HG03558 (cell line): ENCODE measurements at regions not wholly inside any gene's neighbourhood (a gene's known extent, or its start where the extent isn't known, plus 50 kb on each side); places are given as distances from the start of the nearest gene placed in this dataset.

ENCODE experiments used
- ATAC-seq: cut with Tn5 transposase; IDR thresholded peaks from one replicate; pipeline ENCODE4 v1.9.1; 2021; ENCODE audit warnings: moderate number of reproducible peaks; ENCODE audit not compliant: unreplicated experiment; ENCODE audit errors: extremely low read depth

DNA sequence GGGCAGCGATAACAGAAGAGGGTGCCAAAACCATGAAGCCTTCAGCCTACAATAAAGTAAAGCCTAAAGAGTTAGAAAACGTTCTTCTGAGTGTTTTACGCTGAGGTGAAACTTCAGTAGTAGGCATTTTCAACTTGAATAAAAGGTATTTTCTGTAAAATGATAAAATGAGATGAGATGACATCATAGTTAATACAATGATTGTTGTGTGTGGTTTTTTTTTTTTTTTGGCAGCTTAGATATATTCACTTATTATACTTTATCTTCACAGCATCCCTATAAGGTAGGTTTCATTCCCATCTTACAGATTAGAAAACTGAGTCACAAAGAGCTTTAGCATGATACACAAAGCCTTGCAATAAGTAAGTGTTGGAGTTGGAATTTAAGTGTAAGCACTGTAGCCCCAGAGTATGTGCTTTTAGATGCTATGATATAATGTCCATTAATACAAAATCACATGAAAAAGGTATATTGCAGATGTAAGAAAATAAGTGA is 291.9 kb upstream of the GRM7 start:
- ATAC-seq, result no peak

DNA sequence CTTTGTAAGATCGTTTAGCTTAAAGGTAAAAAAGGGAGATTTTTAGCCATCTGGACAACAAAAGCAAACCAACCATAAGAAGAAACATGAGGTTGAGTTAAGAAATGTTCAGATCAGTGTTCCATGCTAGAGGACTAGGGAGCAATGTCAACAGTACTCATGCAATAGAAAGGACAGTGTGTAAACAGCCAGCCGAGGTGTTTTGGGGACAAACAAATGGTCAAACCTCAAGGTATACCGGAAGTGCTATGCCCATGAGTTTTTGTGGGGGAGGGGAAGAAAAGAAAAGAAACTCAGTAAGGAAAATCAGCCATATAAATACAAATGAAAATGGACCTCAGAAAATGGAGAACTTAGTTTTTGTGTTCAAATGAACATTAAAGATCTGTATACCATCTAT is 289.5 kb upstream of the GRM7 start:
- ATAC-seq, result no peak

DNA sequence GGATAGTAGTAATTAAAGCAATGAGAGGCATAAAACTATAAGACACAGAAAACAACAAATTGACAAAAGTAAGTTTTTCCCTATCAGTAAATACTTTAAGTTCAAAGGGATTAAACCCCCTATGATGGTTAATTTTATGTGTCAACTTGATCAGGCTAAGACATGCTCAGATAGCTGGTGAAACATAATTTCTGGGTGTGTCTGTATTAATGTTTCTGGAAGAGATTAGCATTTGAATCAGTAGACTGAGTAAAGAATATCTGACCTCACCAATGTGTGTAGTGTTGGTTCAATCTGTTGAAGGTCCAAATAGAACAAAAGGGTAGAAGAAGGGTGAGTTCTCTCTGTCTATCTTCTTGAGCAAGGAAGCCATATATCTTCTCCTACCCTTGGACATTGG is 283.3 kb upstream of the GRM7 start:
- ATAC-seq, result no peak

DNA sequence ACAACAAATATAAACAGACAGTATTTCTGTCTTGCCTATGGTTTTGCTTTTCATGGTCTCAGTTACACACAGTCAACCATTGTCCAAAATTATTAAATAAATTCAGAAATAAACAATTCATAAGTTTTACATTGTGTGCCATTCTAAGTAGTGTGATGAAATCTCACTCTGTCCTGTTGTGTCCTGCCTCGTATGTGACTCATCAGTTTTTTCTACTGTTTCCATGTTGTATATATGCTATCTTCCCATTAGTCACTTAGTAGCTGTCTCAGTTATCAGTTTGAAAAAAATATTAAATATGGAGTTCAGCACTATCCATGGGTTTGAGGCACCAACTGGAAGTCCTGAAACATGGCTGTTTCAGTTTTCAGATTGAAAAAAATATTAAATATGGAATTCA is 282.4 kb upstream of the GRM7 start:
- ATAC-seq, result no peak

DNA sequence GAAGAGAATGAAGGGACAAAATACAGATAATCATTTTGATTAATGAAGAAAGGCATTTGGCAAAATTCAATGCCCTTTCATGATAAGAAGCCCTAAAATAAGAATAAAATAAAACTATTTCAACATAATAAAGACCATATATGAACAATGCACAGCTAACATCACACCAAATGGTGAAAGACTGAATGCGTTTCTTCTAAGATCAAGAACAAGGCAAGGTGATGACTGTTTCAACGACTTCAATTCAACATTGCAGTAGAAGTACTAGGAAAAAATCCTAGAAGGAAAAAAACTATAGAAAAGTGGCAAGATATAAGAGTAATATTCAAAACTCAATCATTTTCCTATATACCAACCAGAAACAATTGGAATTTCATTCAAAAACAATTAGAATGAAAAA is 280.1 kb upstream of the GRM7 start:
- no peak for ATAC-seq

DNA sequence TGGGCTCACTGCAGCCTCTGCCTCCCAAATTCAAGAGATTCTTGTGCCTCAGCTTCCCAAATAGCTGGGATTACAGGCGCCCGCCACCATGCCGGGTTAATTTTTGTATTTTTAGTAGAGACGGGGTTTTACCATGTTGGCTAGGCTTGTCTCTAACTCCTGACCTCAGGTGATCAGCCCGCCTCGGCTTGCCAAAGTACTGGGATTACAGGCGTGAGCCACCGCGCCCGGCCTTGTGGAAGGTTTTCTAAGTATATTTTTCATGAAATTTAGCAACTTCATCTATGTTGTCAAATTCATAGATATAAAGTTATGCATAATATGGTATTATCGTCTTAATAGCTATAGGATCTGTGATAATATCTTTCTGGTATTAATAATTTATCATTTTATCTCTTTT is 275.6 kb upstream of the GRM7 start:
- ATAC-seq, result no peak

DNA sequence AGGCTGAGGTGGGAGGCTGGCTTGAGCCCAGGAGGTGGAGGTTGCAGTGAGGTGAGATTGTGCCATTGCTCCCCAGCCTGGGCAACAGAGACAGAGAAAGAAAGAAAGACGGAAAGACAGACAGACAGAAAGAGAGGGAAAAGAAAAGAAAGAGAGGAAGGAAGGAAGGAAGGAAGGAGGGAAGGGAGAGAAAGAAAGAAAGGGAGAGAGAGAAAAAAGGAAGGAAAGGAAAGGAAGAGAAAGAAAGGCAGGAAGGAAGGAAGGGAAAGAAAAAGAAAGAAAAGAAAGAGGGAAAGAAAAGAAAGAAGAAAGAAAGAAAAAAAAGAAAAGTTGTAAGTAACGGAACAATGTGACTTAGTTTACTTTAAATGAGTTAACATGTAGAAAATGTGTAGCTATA is 260.7 kb upstream of the GRM7 start:
- no peak for ATAC-seq

DNA sequence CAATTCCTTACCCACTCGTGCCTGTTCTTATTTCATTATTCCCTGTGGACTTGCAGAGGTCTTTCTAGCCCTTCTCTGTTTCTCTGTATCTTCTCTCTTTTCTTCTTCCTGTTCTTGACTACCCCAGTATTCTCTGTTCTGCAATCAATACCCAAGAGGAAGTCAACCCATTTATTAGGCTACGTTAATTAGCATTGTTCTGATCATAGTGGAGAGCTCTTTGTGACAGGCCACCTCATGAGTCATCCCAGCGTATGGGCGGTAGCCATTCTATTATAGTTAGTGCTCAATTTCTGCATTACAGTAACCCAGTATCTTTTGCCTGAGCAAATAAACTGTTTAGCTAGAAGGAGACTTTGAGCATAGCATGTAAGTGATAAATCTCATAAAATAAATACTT is 259.5 kb upstream of the GRM7 start:
- no peak for ATAC-seq

DNA sequence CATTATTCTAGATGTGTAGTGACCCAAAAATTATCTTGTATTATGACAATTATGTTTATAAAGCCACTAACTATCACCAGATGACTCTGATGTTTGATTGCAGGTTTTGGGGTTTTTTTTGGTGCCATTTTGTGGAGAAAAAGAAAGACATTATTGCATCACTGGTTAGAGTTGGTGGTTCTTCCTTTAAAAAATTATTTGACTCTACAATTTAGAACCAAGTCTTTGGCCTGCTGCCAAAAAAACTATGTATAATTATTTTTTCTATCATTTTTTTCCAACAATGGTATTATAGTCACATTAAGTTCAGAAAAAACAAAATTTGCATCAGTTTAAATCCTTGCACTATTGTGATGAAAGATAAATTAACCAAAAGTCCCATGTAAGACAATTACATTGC is 258.6 kb upstream of the GRM7 start:
- no peak for ATAC-seq

DNA sequence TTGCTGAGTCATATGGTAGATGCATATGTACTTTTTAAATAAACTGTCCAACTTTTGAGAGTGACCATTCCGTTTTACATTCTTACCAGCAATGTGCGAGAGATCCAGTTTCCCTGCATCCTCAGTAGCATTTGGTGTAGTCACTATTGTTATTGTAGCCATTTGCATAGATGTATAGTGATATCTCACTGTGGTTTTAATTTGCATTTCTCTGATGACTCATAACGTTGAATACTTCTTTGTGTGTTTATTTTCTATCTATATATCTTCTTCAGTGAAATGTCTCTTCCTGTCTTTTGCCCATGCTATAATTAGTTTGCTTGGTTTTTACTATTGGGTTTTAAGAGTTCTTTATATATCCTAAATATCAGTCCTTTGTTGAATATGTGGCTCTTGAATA is 255.7 kb upstream of the GRM7 start:
- no peak for ATAC-seq

DNA sequence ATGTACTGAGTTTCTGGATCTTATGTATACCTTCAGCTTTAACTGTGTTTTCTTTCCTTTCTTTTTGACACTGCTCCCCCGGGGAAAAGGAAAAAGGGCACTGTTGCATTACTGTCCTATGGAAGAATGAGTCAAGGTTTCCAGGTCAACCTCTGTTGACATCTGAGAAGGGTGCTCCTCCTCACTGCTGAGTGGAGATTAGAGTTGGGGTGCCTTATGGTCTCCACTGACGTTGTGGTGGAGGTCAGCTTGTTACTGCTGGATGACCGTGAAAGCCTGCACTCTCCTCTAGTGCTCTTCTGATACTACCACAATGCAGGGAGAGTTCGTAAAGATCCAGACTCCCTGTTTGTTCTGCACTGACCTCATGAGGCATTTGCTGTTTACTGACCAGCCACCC is 252.1 kb upstream of the GRM7 start:
- ATAC-seq, result no peak

DNA sequence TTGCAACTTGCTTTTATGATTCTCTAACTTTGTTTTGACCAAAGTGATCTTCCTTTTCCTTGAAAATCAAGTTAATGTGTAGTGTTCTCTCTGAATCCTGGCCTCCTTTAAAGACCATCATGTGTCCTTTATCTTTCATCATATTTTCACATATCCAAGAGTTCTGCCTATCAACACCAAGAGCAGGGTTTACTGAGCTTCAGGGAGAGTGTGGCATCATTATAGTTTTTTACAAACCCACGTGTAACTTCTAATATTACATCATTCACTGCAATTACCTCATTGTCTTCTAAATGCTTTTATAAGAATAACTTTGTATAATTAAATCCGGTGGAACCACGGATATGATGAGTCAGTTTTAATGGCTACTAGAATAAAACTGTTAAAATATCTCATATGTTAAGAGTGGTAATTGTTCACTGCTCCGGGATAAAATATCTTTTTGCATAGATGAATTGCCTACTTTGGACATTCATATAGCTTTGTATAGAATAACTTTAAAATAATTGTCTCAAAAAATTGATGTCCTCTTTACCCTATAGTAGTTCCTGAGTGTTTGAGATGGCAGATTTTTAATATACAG is 248.8 kb upstream of the GRM7 start:
- no peak for ATAC-seq

DNA sequence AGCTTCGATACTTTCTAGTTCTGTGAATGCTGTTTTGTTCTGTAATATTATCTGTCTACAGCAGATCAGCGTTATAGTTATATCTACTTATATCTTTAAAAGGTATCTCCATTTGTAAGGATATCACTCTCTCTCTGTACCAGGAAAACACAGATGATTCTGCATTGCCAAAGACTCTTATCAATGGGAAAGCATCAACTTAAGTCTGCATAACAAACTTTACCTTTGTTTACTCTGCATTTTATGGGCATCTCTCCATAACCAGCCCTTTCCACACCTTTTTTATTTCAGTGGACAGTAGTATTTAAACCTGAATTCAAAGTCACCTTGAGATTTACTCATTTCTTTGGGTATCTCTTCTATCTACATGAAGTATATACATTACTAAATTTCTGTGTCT is 238.7 kb upstream of the GRM7 start:
- no peak for ATAC-seq

DNA sequence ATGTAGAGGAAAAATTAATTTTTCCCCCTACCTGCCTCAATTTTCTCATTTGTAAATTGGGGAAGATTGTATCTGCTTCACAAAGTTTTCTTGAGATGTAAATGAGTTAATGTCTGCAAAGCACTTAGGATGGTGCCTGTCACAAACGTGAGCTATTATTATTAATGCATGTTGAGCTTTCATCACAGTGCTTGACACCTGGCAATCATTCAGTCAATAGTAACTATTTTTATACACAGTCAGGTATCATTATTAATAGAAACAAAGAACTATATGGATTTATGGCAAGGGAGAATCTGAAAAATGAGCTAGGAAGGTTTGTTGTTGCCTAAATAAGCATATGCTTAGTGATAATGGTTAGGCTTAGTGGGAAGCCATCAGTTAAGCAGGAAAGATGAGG is 238.2 kb upstream of the GRM7 start:
- no peak for ATAC-seq

DNA sequence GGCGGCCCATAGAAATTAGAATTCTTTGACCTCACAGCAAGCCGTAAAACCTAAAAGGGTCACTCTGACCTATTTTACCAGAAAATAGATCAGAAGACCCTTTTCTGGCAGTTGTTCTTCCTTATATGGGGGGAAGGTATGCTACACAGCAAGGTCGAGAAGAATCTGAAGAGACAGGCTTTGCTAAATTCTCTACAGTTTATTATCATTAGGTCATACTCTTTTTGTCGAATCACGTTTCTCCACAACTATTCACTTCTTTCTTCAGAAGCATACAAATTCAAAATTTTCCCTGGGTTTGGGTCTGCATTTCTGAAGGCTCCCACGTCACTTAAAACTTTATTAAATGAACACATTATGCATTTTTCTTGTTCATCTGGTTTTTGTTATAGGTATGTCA is 229.5 kb upstream of the GRM7 start:
- no peak for ATAC-seq

DNA sequence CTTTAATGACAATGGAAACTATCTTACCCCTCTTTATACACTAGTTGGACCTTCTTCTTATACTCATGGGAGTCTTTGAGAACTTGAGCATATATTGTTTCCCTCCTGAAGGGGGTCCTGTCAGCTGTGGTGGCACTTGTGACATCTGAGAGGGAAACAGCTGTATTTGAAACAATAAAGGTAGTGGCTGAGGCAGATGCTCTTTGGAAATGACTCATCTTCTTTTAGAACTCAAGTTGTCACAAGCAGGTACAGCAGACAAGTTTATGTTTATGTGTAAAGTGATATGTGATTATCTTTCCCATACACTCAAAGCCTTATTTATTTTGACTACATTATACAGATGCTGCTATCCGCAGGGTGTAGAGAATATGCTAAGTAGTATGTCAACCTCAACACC is 220.0 kb upstream of the GRM7 start:
- no peak for ATAC-seq

DNA sequence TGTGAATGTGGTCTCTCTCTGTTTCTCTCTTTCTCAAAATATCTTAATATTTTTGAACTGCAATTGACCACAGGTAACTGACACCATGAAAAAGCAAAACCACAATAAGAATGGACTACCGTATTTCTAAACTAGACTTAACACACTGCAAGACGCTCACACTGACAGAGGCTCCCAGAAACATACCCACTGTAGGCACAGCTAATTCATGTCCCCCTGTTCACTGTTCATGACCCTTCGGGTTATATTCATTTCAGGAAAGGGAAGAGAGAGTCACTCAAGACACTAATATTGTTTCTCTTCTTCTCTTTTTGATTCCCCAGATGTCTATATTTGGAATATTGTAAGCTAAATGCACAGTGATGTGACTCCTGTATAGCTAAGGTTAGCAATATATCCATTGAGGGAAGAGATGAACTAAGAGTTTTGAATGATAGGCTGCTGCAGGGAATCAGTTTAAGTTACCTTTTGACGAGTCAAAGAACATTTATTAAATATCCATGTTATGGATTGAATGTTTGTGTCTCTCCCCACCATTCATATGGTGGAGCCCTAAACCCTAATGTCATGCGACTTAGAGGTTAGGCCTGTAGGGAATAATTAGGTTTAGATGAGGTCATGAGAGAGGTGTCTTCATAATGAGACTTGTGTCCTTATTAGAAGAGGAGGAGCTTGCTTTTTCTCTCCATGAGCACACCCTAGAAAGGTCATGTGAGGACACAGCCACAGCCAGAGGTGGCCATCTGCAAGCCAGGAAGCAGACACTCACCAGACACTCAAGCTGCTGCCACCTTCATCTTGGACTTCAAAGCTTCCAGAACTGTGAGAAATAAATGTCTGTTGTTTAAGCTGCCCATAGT is 216.6 kb upstream of the GRM7 start:
- ATAC-seq, result no peak

DNA sequence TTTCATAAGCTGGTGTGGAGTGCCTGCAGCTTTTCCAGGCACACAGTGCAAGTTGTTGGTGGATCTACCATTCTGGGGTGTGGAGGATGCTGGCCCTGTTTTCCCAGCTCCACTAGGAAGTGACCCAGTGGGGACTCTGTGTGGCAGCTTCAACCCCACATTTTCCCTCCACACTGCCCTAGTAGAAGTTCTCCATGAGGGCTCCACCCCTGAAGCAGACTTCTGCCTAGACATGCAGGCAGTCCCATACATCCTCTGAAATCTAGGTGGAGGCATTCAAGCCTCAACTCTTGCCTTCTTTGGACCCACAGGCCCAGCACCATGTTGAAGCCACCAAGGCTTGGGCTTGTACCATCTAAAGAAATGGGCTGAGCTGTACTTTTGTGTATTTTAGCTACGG is 206.2 kb upstream of the GRM7 start:
- ATAC-seq, result no peak

DNA sequence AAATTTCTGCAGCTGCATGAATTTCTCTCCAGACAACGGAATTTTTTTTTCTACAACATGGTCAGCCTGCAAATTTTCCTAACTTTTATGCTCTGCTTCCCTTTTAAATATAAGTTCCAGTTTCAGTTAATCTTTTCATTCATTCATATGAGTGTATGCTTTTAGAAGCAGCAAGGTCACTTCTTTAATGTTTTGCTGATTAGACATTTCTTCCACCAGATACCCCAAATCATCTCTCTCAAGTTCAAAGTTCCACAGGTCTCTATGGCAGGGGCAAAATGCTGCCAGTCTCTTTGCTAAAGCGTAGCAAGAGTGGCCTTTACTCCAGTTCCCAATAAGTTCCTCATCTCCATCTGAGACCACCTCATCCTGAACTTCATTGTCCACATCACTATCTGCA is 205.6 kb upstream of the GRM7 start:
- no peak for ATAC-seq

DNA sequence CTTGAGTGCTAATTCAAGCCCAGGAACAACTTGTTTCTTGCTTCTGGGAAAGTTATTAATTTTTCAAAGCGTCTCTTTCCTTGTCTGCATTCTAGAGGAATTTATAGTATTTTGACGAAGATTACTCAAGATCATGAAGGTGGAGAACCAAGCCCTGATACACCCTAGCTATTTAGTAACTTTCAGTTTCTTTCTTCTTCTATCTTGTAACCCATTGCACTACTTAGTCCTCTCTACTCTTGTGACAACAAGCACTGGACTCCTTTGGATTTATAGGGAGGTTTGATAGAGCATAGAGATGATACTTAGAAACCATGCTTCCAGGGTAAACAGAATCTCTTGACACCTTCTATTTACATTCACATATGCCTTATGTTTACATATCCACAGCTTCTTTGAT is 203.3 kb upstream of the GRM7 start:
- no peak for ATAC-seq

DNA sequence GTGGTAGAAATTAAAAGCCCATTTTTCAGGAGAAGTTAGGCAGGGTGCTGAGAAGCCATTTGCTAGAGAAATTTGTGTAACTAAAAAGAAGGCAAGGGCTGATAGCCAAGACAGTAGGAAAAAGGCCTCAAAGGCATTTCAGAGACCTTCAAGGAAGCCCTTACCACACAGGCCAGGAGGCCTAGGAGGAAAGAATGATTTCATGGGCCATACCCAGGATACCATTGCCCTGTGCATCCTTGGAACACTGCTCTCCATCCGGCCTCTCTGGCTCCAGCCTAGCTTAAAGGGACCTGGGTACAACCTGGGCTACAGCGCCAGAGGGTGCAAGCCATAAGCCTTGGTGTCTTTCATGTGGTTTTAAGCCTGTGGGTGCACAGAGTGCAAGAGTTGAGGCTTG is 193.6 kb upstream of the GRM7 start:
- no peak for ATAC-seq

DNA sequence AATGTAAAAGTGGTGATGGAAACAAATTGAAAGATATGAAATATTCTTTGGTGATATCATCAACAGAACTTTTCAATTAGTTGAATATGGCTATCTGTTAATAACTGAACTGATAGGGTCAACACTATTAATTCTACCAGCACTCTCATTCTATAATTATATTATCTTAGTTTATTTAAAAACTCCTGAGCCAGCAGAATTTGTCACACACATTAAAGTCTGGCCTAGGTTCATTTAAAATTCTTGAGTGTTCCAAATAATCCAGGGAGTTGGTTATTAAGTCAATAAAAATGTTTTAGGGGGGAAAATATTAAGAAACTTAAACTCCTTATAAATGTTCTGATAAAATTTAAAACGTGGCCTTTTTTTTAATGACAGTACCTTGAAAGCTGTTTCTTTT is 189.6 kb upstream of the GRM7 start:
- ATAC-seq, result no peak
